IMR-90 (cell line): ENCODE measurements at regions not wholly inside any gene's neighbourhood (a gene's known extent, or its start where the extent isn't known, plus 50 kb on each side); places are given as distances from the start of the nearest gene placed in this dataset.

Experiments used
- ATAC-seq: fragments of 200-7000 bp; cut with Tn5 transposase; 2 replicates; pipeline ENCODE4 v1.9.1; 2020; ENCODE audit warnings: low read depth, mild to moderate bottlenecking, moderate library complexity
- BruUV-seq: library from RNA; stranded (reverse); fragments of 400-500 nt; replicated peaks from 2 replicates; lab custom pipeline; 2021; lab: Mats Ljungman, UMichigan
- CTCF ChIA-PET: fragments of 300-600 bp; formaldehyde crosslinking; extraction: SDS; loops from one replicate; lab custom pipeline; 2021; ENCODE audit warnings: antibody characterized with exemption; lab: Yijun Ruan, JAX
- POLR2A ChIA-PET: fragments of 300-600 bp; sonication (Branson Sonifier 250); formaldehyde crosslinking; loops from one replicate; lab custom pipeline; 2022; ENCODE audit warnings: antibody characterized with exemption; ENCODE audit not compliant: unreplicated experiment; lab: Charles Lee
- DNase-seq: peaks from one replicate; pipeline ENCODE4 v3.0.0; 2013
- H2AFZ ChIP-seq: replicated peaks from 2 replicates; pipeline ENCODE3; 2013; ENCODE audit warnings: low read length, mild to moderate bottlenecking; ENCODE audit not compliant: poor library complexity
- H2AK5ac ChIP-seq: 2 replicates; pipeline ENCODE4 v1.6.1; 2013; ENCODE audit warnings: low read depth, low read length, inconsistent platforms
- H2AK9ac ChIP-seq: replicated peaks from 2 replicates; pipeline ENCODE3; 2013; ENCODE audit warnings: mild to moderate bottlenecking, low read depth, low read length, moderate library complexity; ENCODE audit not compliant: poor library complexity
- H2BK120ac ChIP-seq: 2 replicates; pipeline ENCODE4 v1.6.1; 2013; ENCODE audit warnings: low read depth, low read length, inconsistent platforms
- H2BK15ac ChIP-seq: 3 replicates; pipeline ENCODE4 v1.6.1; 2013; ENCODE audit warnings: low read depth, low read length, inconsistent platforms
- H2BK20ac ChIP-seq: 2 replicates; pipeline ENCODE4 v1.6.1; 2013; ENCODE audit warnings: low read depth, mild to moderate bottlenecking, inconsistent platforms, low read length, moderate library complexity
- H2BK5ac ChIP-seq: 2 replicates; pipeline ENCODE4 v1.6.1; 2013; ENCODE audit warnings: mild to moderate bottlenecking, low read depth, low read length, inconsistent platforms; ENCODE audit not compliant: poor library complexity, severe bottlenecking
- H3K14ac ChIP-seq: replicated peaks from 2 replicates; pipeline ENCODE4 v1.6.1; 2013; ENCODE audit warnings: low read depth, low read length, inconsistent platforms
- H3K18ac ChIP-seq: 2 replicates; pipeline ENCODE4 v1.6.1; 2013; ENCODE audit warnings: low read depth, low read length, control low read depth
- H3K23ac ChIP-seq: 2 replicates; pipeline ENCODE4 v1.6.1; 2013; ENCODE audit warnings: low read depth, low read length, inconsistent platforms
- H3K27ac ChIP-seq: 2 replicates; pipeline ENCODE4 v1.5.1; 2013; ENCODE audit warnings: mild to moderate bottlenecking, control low read depth, low read length; ENCODE audit not compliant: insufficient read depth
- H3K27me3 ChIP-seq: 2 replicates; pipeline ENCODE4 v1.6.1; 2013; ENCODE audit warnings: low read length; ENCODE audit not compliant: control insufficient read depth, insufficient read depth
- H3K36me3 ChIP-seq: 2 replicates; pipeline ENCODE4 v1.6.1; 2013; ENCODE audit warnings: low read length, mixed read lengths; ENCODE audit not compliant: control insufficient read depth, insufficient read depth
- H3K4ac ChIP-seq: 2 replicates; pipeline ENCODE4 v1.6.1; 2013; ENCODE audit warnings: low read depth, low read length, inconsistent platforms
- H3K4me1 ChIP-seq: 2 replicates; pipeline ENCODE4 v1.6.1; 2013; ENCODE audit warnings: low read length, mixed read lengths; ENCODE audit not compliant: control insufficient read depth, insufficient read depth
- H3K4me2 ChIP-seq: 2 replicates; pipeline ENCODE4 v1.6.1; 2013; ENCODE audit warnings: low read depth, mild to moderate bottlenecking, control low read depth, low read length, moderate library complexity
- H3K4me3 ChIP-seq: 2 replicates; pipeline ENCODE4 v1.5.1; 2013; ENCODE audit warnings: low read depth, mild to moderate bottlenecking, control low read depth, low read length, moderate library complexity; ENCODE audit not compliant: insufficient read depth
- H3K56ac ChIP-seq: 2 replicates; pipeline ENCODE4 v1.6.1; 2013; ENCODE audit warnings: low read length, inconsistent platforms; ENCODE audit not compliant: insufficient read depth; ENCODE audit errors: extremely low read depth
- H3K79me1 ChIP-seq, 2 experiments: 2 replicates each; pipeline ENCODE4 v1.6.1; 2013; ENCODE audit warnings: low read length in 2 of 2, inconsistent platforms in 1 of 2, low read depth in 1 of 2
- H3K9ac ChIP-seq: 2 replicates; pipeline ENCODE4 v1.6.1; 2013; ENCODE audit warnings: low read depth, low read length, control low read depth
- H3K9me1 ChIP-seq: 2 replicates; pipeline ENCODE4 v1.6.1; 2013; ENCODE audit warnings: low read length, inconsistent platforms; ENCODE audit not compliant: insufficient read depth
- H3K9me3 ChIP-seq: 2 replicates; pipeline ENCODE4 v1.6.1; 2013; ENCODE audit warnings: low read length; ENCODE audit not compliant: control insufficient read depth, insufficient read depth
- H4K20me1 ChIP-seq: 2 replicates; pipeline ENCODE4 v1.6.1; 2013; ENCODE audit warnings: low read length, inconsistent platforms; ENCODE audit not compliant: insufficient read depth
- H4K5ac ChIP-seq: 2 replicates; pipeline ENCODE4 v1.6.1; 2013; ENCODE audit warnings: mild to moderate bottlenecking, low read depth, low read length, control low read depth
- H4K8ac ChIP-seq, 2 experiments: 2 replicates each; pipeline ENCODE4 v1.6.1; 2013; ENCODE audit warnings: low read depth in 2 of 2, low read length in 2 of 2, control low read depth in 1 of 2, inconsistent platforms in 1 of 2
- H4K91ac ChIP-seq: 2 replicates; pipeline ENCODE4 v1.6.1; 2013; ENCODE audit warnings: low read depth, low read length, inconsistent platforms; ENCODE audit not compliant: insufficient read depth
- BHLHE40 ChIP-seq: fragments of 150-350 bp; IDR thresholded peaks from 2 replicates; pipeline ENCODE4 v1.6.1; 2016; ENCODE audit warnings: mild to moderate bottlenecking, low read depth, low read length
- CEBPB ChIP-seq: IDR thresholded peaks from 2 replicates; pipeline ENCODE4 v1.6.1; 2012; ENCODE audit warnings: low read depth, low read length, improper control_type of control experiment
- CHD1 ChIP-seq: IDR thresholded peaks from 2 replicates; pipeline ENCODE4 v1.6.1; 2012; ENCODE audit warnings: low read depth, low read length, improper control_type of control experiment
- FOS ChIP-seq: fragments of 150-350 bp; IDR thresholded peaks from 2 replicates; pipeline ENCODE4 v1.6.1; 2016; ENCODE audit warnings: low read depth, low read length
- MAFK ChIP-seq: IDR thresholded peaks from 2 replicates; pipeline ENCODE4 v1.6.1; 2012; ENCODE audit warnings: low read depth, low read length, improper control_type of control experiment
- MAZ ChIP-seq: IDR thresholded peaks from 2 replicates; pipeline ENCODE4 v1.6.1; 2012; ENCODE audit warnings: low read depth, mild to moderate bottlenecking, low read length, improper control_type of control experiment, moderate library complexity, borderline replicate concordance
- MXI1 ChIP-seq: IDR thresholded peaks from 2 replicates; pipeline ENCODE4 v1.6.1; 2012; ENCODE audit warnings: low read depth, mild to moderate bottlenecking, low read length, moderate library complexity, borderline replicate concordance
- NFE2L2 ChIP-seq: fragments of 150-350 bp; IDR thresholded peaks from 2 replicates; pipeline ENCODE4 v1.6.1; 2016; ENCODE audit warnings: low read depth, mild to moderate bottlenecking, low read length
- POLR2A ChIP-seq: IDR thresholded peaks from 2 replicates; pipeline ENCODE4 v1.6.1; 2012; ENCODE audit warnings: mild to moderate bottlenecking, low read depth, low read length
- RAD21 ChIP-seq: IDR thresholded peaks from 2 replicates; pipeline ENCODE4 v1.6.1; 2012; ENCODE audit warnings: low read length, improper control_type of control experiment
- RCOR1 ChIP-seq: IDR thresholded peaks from 2 replicates; pipeline ENCODE4 v1.6.1; 2012; ENCODE audit warnings: mild to moderate bottlenecking, low read length, improper control_type of control experiment; ENCODE audit not compliant: insufficient replicate concordance
- RFX5 ChIP-seq: IDR thresholded peaks from 2 replicates; pipeline ENCODE4 v1.8.0; 2012; ENCODE audit warnings: low read depth, mild to moderate bottlenecking, low read length, moderate library complexity
- SMC3 ChIP-seq: fragments of 150-350 bp; IDR thresholded peaks from 2 replicates; pipeline ENCODE4 v1.6.1; 2016; ENCODE audit warnings: low read depth, mild to moderate bottlenecking, antibody characterized with exemption, low read length, moderate library complexity
- WGBS, 2 experiments: methylation state at CpG; one replicate each; pipeline versions ENCODE4 v1.1.5 to v1.1.7; 2013; ENCODE audit warnings: missing lambda C conversion rate in 2 of 2; ENCODE audit not compliant: insufficient read length in 1 of 2; ENCODE audit errors: extremely low coverage in 2 of 2; 5-methylcytosine and 5-hydroxymethylcytosine counted together
- dilution Hi-C: fragments of 300-500 bp; cut with HindIII; formaldehyde crosslinking; loops from one replicate; pipeline ENCODE4 v1.14.3; 2018; ENCODE audit warnings: low sequenced_read_pairs; ENCODE audit not compliant: unreplicated experiment
- in situ Hi-C: fragments of 300-500 bp; cut with MboI; formaldehyde crosslinking; loops from 3 replicates; pipeline ENCODE4 v1.14.3; 2019; ENCODE audit warnings: low sequenced_read_pairs, inconsistent platforms, mixed read lengths
- intact Hi-C: fragments of 100-400 bp; cut with micrococcal nuclease; formaldehyde crosslinking; loops from 2 replicates; pipeline ENCODE4 v1.10.0; 2022
- TF ChIP-seq, protein P1 (sequence below): fragments of 150-350 bp; IDR thresholded peaks from 2 replicates; pipeline ENCODE4 v1.6.1; 2016; ENCODE audit warnings: low read depth, mild to moderate bottlenecking, low read length, moderate library complexity, borderline replicate concordance
- TF ChIP-seq, protein P2 (sequence below): fragments of 150-350 bp; IDR thresholded peaks from 2 replicates; pipeline ENCODE4 v1.6.1; 2017; ENCODE audit warnings: mild to moderate bottlenecking, antibody characterized with exemption, low read length, low read depth
- TF ChIP-seq, protein P3 (sequence below): conservative IDR thresholded peaks from 2 replicates; pipeline ENCODE4 v1.5.1; 2012; ENCODE audit warnings: mild to moderate bottlenecking, low read depth, low read length, improper control_type of control experiment

DNA sequence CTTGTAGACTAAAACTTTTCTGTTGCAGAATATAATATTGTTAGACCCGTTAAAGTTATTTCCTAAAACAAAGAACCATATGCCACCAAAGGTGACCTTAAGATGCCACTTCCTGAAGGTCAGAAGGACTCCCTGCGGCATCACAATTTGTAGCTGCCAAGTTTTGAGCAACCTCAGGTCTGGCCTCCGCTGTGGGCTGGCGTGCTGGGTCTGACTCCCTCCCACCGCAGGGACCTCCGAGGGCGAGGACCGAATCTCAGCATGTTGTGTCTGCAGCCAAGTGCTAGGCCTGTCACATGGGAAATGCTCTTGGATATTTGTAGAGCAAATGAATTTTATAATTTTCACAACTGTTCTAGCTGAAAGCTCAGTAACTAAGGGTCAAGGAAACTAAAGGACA is 285.9 kb downstream of the NDUFA10 start:
- H3K56ac ChIP-seq = no peak overlapping the region
- TF ChIP-seq POLR2A (no peak), RCOR1 (no peak), MXI1 (no peak), RAD21 (no peak), MAZ (no peak), RFX5 (no peak), FOS (no peak), NFE2L2 (no peak), BHLHE40 (no peak), CHD1 (no peak), MAFK (no peak), SMC3 (no peak), CEBPB (no peak)
- TF ChIP-seq, protein P1, sequence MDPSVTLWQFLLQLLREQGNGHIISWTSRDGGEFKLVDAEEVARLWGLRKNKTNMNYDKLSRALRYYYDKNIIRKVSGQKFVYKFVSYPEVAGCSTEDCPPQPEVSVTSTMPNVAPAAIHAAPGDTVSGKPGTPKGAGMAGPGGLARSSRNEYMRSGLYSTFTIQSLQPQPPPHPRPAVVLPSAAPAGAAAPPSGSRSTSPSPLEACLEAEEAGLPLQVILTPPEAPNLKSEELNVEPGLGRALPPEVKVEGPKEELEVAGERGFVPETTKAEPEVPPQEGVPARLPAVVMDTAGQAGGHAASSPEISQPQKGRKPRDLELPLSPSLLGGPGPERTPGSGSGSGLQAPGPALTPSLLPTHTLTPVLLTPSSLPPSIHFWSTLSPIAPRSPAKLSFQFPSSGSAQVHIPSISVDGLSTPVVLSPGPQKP = no peak
- TF ChIP-seq, protein P2, sequence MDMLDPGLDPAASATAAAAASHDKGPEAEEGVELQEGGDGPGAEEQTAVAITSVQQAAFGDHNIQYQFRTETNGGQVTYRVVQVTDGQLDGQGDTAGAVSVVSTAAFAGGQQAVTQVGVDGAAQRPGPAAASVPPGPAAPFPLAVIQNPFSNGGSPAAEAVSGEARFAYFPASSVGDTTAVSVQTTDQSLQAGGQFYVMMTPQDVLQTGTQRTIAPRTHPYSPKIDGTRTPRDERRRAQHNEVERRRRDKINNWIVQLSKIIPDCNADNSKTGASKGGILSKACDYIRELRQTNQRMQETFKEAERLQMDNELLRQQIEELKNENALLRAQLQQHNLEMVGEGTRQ = no peak
- TF ChIP-seq, protein P3, sequence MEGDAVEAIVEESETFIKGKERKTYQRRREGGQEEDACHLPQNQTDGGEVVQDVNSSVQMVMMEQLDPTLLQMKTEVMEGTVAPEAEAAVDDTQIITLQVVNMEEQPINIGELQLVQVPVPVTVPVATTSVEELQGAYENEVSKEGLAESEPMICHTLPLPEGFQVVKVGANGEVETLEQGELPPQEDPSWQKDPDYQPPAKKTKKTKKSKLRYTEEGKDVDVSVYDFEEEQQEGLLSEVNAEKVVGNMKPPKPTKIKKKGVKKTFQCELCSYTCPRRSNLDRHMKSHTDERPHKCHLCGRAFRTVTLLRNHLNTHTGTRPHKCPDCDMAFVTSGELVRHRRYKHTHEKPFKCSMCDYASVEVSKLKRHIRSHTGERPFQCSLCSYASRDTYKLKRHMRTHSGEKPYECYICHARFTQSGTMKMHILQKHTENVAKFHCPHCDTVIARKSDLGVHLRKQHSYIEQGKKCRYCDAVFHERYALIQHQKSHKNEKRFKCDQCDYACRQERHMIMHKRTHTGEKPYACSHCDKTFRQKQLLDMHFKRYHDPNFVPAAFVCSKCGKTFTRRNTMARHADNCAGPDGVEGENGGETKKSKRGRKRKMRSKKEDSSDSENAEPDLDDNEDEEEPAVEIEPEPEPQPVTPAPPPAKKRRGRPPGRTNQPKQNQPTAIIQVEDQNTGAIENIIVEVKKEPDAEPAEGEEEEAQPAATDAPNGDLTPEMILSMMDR = no peak
- H3K4me2 ChIP-seq = no peak overlapping the region
- 60% methylated on average over 1 of the region's 8 CpGs; no CpG with 5 or more reads in 1 of the 2 experiments for WGBS, 2 experiments
- H3K23ac ChIP-seq = no peak overlapping the region
- DNase-seq (no peak), ATAC-seq (no peak)
- H2BK5ac ChIP-seq = no peak overlapping the region
- no peak overlapping the region for H2AK5ac ChIP-seq
- no peaks in the 10 kb centered on the region for H4K20me1 ChIP-seq
- no peak overlapping the region for H3K4me3 ChIP-seq
- dilution Hi-C loops = no loop called here
- ChIA-PET CTCF (interaction anchor here (1.0 kb wide), 1 partner anchor 282 kb away, joined by 3 read pairs; no protein-coding TSS in a partner anchor), POLR2A (no interaction called here)
- H3K79me1 ChIP-seq = no peaks in the 10 kb centered on the region
- H4K5ac ChIP-seq = no peak overlapping the region
- H2AK9ac ChIP-seq = no peak overlapping the region
- no TSS peak for BruUV-seq
- no peak overlapping the region for H4K8ac ChIP-seq
- intact Hi-C loops = no loop called here
- H3K9ac ChIP-seq = no peak overlapping the region
- H3K9me1 ChIP-seq = no peaks in the 10 kb centered on the region
- H2BK20ac ChIP-seq = no peak overlapping the region
- H4K91ac ChIP-seq = no peak overlapping the region
- in situ Hi-C loops = no loop called here
- H3K27me3 ChIP-seq = no peaks in the 10 kb centered on the region
- no peaks in the 10 kb centered on the region for H3K36me3 ChIP-seq
- no peaks in the 10 kb centered on the region for H3K4me1 ChIP-seq
- no peak overlapping the region for H2BK120ac ChIP-seq
- H2BK15ac ChIP-seq = no peak overlapping the region
- H3K14ac ChIP-seq = no peak overlapping the region
- H2AFZ ChIP-seq = no peak overlapping the region
- H3K18ac ChIP-seq = no peak overlapping the region
- no peak overlapping the region for H3K4ac ChIP-seq
- no peak overlapping the region for H3K27ac ChIP-seq
- H3K9me3 ChIP-seq = peaks cover 28% of the 10 kb centered on the region
